Bronchial epithelial cell (primary cell): ENCODE measurements at regions not wholly inside any gene's neighbourhood (a gene's known extent, or its start where the extent isn't known, plus 50 kb on each side); places are given as distances from the start of the nearest gene placed in this dataset.
"Not testable (repeated sequence)": the region's sequence is repeated elsewhere in the genome, so short reads cannot be mapped to it uniquely, and the experiment has no call there.

Experiments
- DNase-seq: peaks from one replicate; pipeline ENCODE4 v3.0.0-alpha.2; 2010; ENCODE audit warnings: low read depth
- FAIRE-seq: peaks from 2 replicates; lab custom pipeline; 2011; peaks lifted over from hg19 to GRCh38; lab: Jason Lieb, UNC
- H3K27me3 ChIP-seq: 2 replicates; pipeline ENCODE4 v1.5.1; 2011; ENCODE audit warnings: low read length; ENCODE audit not compliant: control insufficient read depth, insufficient read depth
- H3K36me3 ChIP-seq: 2 replicates; pipeline ENCODE4 v1.5.1; 2011; ENCODE audit warnings: low read length; ENCODE audit not compliant: control insufficient read depth, insufficient read depth
- H3K4me3 ChIP-seq: 2 replicates; pipeline ENCODE4 v1.5.1; 2011; ENCODE audit warnings: mild to moderate bottlenecking, low read depth, low read length, control low read depth
- CTCF ChIP-seq: IDR thresholded peaks from 2 replicates; pipeline ENCODE4 v1.5.1; 2011; ENCODE audit warnings: mild to moderate bottlenecking, moderate library complexity, low read length, control low read depth, inconsistent platforms; ENCODE audit not compliant: insufficient read depth, severe bottlenecking

DNA sequence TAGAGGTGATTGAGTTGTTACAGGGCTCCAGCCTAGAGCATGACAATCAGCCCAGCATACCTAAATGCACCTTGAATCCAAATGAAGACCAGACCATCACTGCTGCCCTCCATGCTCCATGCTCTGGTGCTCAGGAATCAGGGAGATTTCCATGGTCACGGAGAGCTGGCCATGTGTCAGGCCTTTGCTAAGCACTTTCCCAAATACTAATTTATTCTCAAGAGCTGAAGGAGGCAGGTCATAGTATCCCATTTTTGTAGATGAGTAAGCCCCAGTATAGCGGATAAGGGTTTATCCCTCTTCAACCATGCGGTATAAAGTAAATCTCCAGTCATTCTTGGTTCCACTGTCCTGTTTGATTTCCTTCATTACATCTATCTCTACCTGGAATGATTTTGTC, 240.8 kb downstream of the TFAP2A start:
- no peak for TF ChIP-seq CTCF

DNA sequence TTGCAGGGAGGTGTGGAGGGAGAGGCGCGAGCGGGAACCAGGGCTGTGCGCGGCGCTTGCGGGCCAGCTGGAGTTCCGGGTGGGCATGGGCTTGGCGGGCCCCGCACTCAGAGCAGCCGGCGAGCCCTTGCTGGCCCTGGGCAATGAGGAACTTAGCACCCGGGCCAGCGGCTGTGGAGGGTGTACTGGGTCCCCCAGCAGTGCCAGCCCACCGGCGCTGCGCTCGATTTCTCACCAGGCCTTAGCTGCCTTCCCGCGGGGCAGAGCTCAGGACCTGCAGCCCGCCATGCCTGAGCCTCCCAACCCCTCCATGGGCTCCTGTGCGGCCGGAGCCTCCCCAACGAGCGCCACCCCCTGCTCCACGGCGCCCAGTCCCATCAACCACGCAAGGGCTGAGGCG, 243.2 kb downstream of the TFAP2A start:
- not testable (repeated sequence) for H3K4me3 ChIP-seq, H3K36me3 ChIP-seq, DNase-seq, H3K27me3 ChIP-seq, FAIRE-seq

More for the DNA sequence above, 240.8 kb downstream of the TFAP2A start:
- no peaks in the 10 kb centered on the region for H3K36me3 ChIP-seq
- FAIRE-seq = no peak
- no peak for DNase-seq
- H3K4me3 ChIP-seq = no peak overlapping the region
- H3K27me3 ChIP-seq = no peaks in the 10 kb centered on the region

GRCh38 chr6:10170816-10171215, 244.1 kb downstream of the TFAP2A start:
- H3K27me3 ChIP-seq = no peaks in the 10 kb centered on the region
- no peak for TF ChIP-seq CTCF
- no peaks in the 10 kb centered on the region for H3K36me3 ChIP-seq
- no peak overlapping the region for H3K4me3 ChIP-seq
- FAIRE-seq = no peak
- DNase-seq = no peak

GRCh38 chr6:10166031-10166430, 248.8 kb downstream of the TFAP2A start:
- DNase-seq (no peak), FAIRE-seq (no peak)
- no peak for TF ChIP-seq CTCF
- Histone ChIP-seq H3K36me3 (no peaks in the 10 kb centered on the region), H3K27me3 (no peaks in the 10 kb centered on the region), H3K4me3 (no peak overlapping the region)

- DNase-seq = peak; percentile 99
- peak; percentile 95 for FAIRE-seq
- H3K4me3 ChIP-seq = peak overlapping the region; percentile 36
- no peaks in the 10 kb centered on the region for H3K36me3 ChIP-seq
- no peaks in the 10 kb centered on the region for H3K27me3 ChIP-seq
- TF ChIP-seq CTCF = no peak
Measured at GRCh38 chr6:10163203-10163962, 251.5 kb downstream of the TFAP2A start.

DNA sequence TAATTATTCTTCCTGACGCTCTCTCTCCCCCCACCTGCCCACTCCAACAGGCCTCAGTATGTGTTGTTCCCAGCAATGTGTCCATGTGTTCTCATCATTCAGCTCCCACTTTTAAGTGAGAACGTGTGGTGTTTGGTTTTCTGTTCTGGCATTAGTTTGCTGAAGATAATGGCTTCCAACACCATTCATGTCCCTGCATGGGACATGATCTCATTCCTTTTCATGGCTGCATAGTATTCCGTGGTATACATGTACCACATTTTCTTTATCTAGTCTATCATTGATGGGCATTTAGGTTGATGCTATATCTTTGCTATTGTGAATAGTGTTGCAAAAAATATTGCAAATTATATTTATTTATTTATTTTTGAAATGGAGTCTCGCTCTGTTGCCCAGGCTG, 258.0 kb downstream of the TFAP2A start:
- Histone ChIP-seq H3K4me3 (no peak overlapping the region), H3K36me3 (no peaks in the 10 kb centered on the region), H3K27me3 (no peaks in the 10 kb centered on the region)
- FAIRE-seq (no peak), DNase-seq (no peak)
- TF ChIP-seq CTCF = no peak
